H9 (cell line): ENCODE measurements at regions not wholly inside any gene's neighbourhood (a gene's known extent, or its start where the extent isn't known, plus 50 kb on each side); places are given as distances from the start of the nearest gene placed in this dataset.

Experiments
- DNase-seq: peaks from one replicate; pipeline ENCODE4 v3.0.0-alpha.2; 2017
- H2AFZ ChIP-seq: one replicate; pipeline ENCODE4 v1.6.1; 2013; ENCODE audit warnings: mild to moderate bottlenecking, low read length, control low read depth, moderate library complexity
- H2AK5ac ChIP-seq: 2 replicates; pipeline ENCODE4 v1.6.1; 2013; ENCODE audit warnings: low read length, control low read depth, mixed read lengths; ENCODE audit not compliant: insufficient read length
- H2BK120ac ChIP-seq: one replicate; pipeline ENCODE4 v1.6.1; 2013; ENCODE audit warnings: low read depth, mild to moderate bottlenecking, low read length, control low read depth, inconsistent platforms; ENCODE audit not compliant: poor library complexity, severe bottlenecking
- H2BK12ac ChIP-seq: 2 replicates; pipeline ENCODE4 v1.6.1; 2013; ENCODE audit warnings: low read length, control low read depth, mixed read lengths, low read depth; ENCODE audit not compliant: insufficient read length
- H2BK15ac ChIP-seq: 2 replicates; pipeline ENCODE4 v1.6.1; 2013; ENCODE audit warnings: low read depth, low read length, control low read depth
- H2BK20ac ChIP-seq: one replicate; pipeline ENCODE4 v1.6.1; 2013; ENCODE audit warnings: low read depth, mild to moderate bottlenecking, low read length, control low read depth, inconsistent platforms; ENCODE audit not compliant: poor library complexity, severe bottlenecking
- H2BK5ac ChIP-seq: 2 replicates; pipeline ENCODE4 v1.6.1; 2013; ENCODE audit warnings: low read length, control low read depth, mixed read lengths; ENCODE audit not compliant: insufficient read length
- H3K14ac ChIP-seq: 2 replicates; pipeline ENCODE4 v1.6.1; 2013; ENCODE audit warnings: low read length, control low read depth; ENCODE audit not compliant: insufficient read depth
- H3K18ac ChIP-seq: 2 replicates; pipeline ENCODE4 v1.6.1; 2013; ENCODE audit warnings: low read depth, mild to moderate bottlenecking, mixed read lengths, low read length, control low read depth; ENCODE audit not compliant: insufficient read length
- H3K23ac ChIP-seq: 2 replicates; pipeline ENCODE4 v1.6.1; 2013; ENCODE audit warnings: low read length, control low read depth, mixed read lengths, low read depth; ENCODE audit not compliant: insufficient read length
- H3K23me2 ChIP-seq: 2 replicates; pipeline ENCODE4 v1.6.1; 2013; ENCODE audit warnings: low read depth, mild to moderate bottlenecking, mixed read lengths, low read length, control low read depth; ENCODE audit not compliant: insufficient read length, poor library complexity, severe bottlenecking
- H3K27ac ChIP-seq: 2 replicates; pipeline ENCODE4 v1.5.1; 2013; ENCODE audit warnings: low read length, control low read depth, mixed read lengths, low read depth; ENCODE audit not compliant: insufficient read length
- H3K27me3 ChIP-seq: 2 replicates; pipeline ENCODE4 v1.6.1; 2013; ENCODE audit warnings: low read length, control low read depth, inconsistent platforms; ENCODE audit not compliant: insufficient read depth
- H3K4ac ChIP-seq: 2 replicates; pipeline ENCODE4 v1.6.1; 2013; ENCODE audit warnings: low read depth, mild to moderate bottlenecking, control low read depth, inconsistent platforms, low read length, moderate library complexity
- H3K4me1 ChIP-seq: 2 replicates; pipeline ENCODE4 v1.6.1; 2013; ENCODE audit warnings: low read length, control low read depth, inconsistent platforms; ENCODE audit not compliant: insufficient read depth
- H3K4me2 ChIP-seq: 2 replicates; pipeline ENCODE4 v1.6.1; 2013; ENCODE audit warnings: low read length, control low read depth, mixed read lengths; ENCODE audit not compliant: insufficient read length, insufficient read depth
- H3K56ac ChIP-seq: 2 replicates; pipeline ENCODE4 v1.6.1; 2013; ENCODE audit warnings: low read depth, mild to moderate bottlenecking, mixed read lengths, low read length, control low read depth; ENCODE audit not compliant: insufficient read length
- H3K79me1 ChIP-seq: 2 replicates; pipeline ENCODE4 v1.6.1; 2013; ENCODE audit warnings: low read depth, mild to moderate bottlenecking, moderate library complexity, low read length, control low read depth, inconsistent platforms; ENCODE audit not compliant: insufficient read depth, poor library complexity, severe bottlenecking
- H3K79me2 ChIP-seq: 2 replicates; pipeline ENCODE4 v1.6.1; 2013; ENCODE audit warnings: low read length, control low read depth, inconsistent platforms; ENCODE audit not compliant: insufficient read depth
- H3K9ac ChIP-seq: 2 replicates; pipeline ENCODE4 v1.6.1; 2013; ENCODE audit warnings: low read length, control low read depth, mixed read lengths; ENCODE audit not compliant: insufficient read length; ENCODE audit errors: extremely low read depth
- H3K9me3 ChIP-seq: one replicate; pipeline ENCODE4 v1.6.1; 2013; ENCODE audit warnings: low read depth, low read length, inconsistent platforms; ENCODE audit not compliant: control insufficient read depth
- H3T11ph ChIP-seq: one replicate; pipeline ENCODE4 v1.6.1; 2013; ENCODE audit warnings: mild to moderate bottlenecking, low read length, control low read depth, inconsistent platforms
- H4K20me1 ChIP-seq: one replicate; pipeline ENCODE4 v1.6.1; 2013; ENCODE audit not compliant: control insufficient read depth, insufficient read length, insufficient read depth
- H4K5ac ChIP-seq: 2 replicates; pipeline ENCODE4 v1.6.1; 2013; ENCODE audit warnings: low read depth, mild to moderate bottlenecking, mixed read lengths, low read length, control low read depth; ENCODE audit not compliant: insufficient read length
- H4K8ac ChIP-seq: replicated peaks from 2 replicates; pipeline ENCODE4 v1.6.1; 2013; ENCODE audit warnings: low read length, control low read depth, mixed read lengths, low read depth; ENCODE audit not compliant: insufficient read length
- H4K91ac ChIP-seq: 2 replicates; pipeline ENCODE4 v1.6.1; 2013; ENCODE audit warnings: low read depth, mild to moderate bottlenecking, moderate library complexity, mixed read lengths, low read length, control low read depth; ENCODE audit not compliant: insufficient read length
- H3K27ac Mint-ChIP-seq, 3 experiments: 2 replicates in 2 of 3; 3 replicates in 1 of 3; pipeline ENCODE4 v1.8.0; 2020 to 2021; ENCODE audit warnings: mixed read lengths in 3 of 3, mild to moderate bottlenecking in 1 of 3, moderate library complexity in 1 of 3
- H3K27me3 Mint-ChIP-seq: 2 replicates; pipeline ENCODE4 v1.8.0; 2021; ENCODE audit warnings: low read depth, mild to moderate bottlenecking, moderate library complexity, mixed read lengths
- H3K36me3 Mint-ChIP-seq, 3 experiments: 2 replicates in 2 of 3; 3 replicates in 1 of 3; pipeline ENCODE4 v1.8.0; 2020 to 2021; ENCODE audit warnings: low read depth in 3 of 3, mixed read lengths in 3 of 3; ENCODE audit not compliant: insufficient read depth in 1 of 3
- H3K4me1 Mint-ChIP-seq, 2 experiments: 2 replicates each; pipeline ENCODE4 v1.8.0; 2020; ENCODE audit warnings: mixed read lengths in 2 of 2
- H3K4me3 Mint-ChIP-seq, 2 experiments: 2 replicates in 1 of 2; 3 replicates in 1 of 2; pipeline ENCODE4 v1.8.0; 2020 to 2021; ENCODE audit warnings: mild to moderate bottlenecking in 2 of 2, mixed read lengths in 2 of 2, moderate library complexity in 1 of 2
- H3K9me3 Mint-ChIP-seq, 2 experiments: 2 replicates in 1 of 2; 3 replicates in 1 of 2; pipeline ENCODE4 v1.8.0; 2020; ENCODE audit warnings: mild to moderate bottlenecking in 2 of 2, mixed read lengths in 2 of 2, moderate library complexity in 1 of 2
- CTCF ChIP-seq: fragments of 200-600 bp; sonication (generic); conservative IDR thresholded peaks from 3 replicates; pipeline ENCODE4 v1.8.0; 2021; ENCODE audit warnings: antibody characterized with exemption, mild to moderate bottlenecking
- WGBS: extraction: QIAGEN DNeasy Blood & Tissue Kit; methylation state at CpG from one replicate; pipeline ENCODE4 v1.1.7; 2013; ENCODE audit warnings: missing lambda C conversion rate, low lambda C conversion rate, mixed read lengths; ENCODE audit not compliant: insufficient read length; ENCODE audit errors: extremely low coverage; 5-methylcytosine and 5-hydroxymethylcytosine counted together

GRCh38 chr7:69189406-69189805 lies 408.9 kb upstream of the AUTS2 start:
- no peak overlapping the region for H4K5ac ChIP-seq
- no peak overlapping the region for H3K23ac ChIP-seq
- no peak for DNase-seq
- no peak overlapping the region for H3K27ac Mint-ChIP-seq
- H3T11ph ChIP-seq: no peak overlapping the region
- H3K79me1 ChIP-seq: no peaks in the 10 kb centered on the region
- H3K27ac ChIP-seq: no peak overlapping the region
- no peaks in the 10 kb centered on the region; a peak in 1 of 7 replicates for H3K36me3 Mint-ChIP-seq
- no peak overlapping the region for H3K56ac ChIP-seq
- no peak overlapping the region for H2BK15ac ChIP-seq
- H4K91ac ChIP-seq: no peak overlapping the region
- H3K9ac ChIP-seq: no peak overlapping the region
- H2BK20ac ChIP-seq: no peak overlapping the region
- H2AK5ac ChIP-seq: no peak overlapping the region
- H3K4ac ChIP-seq: no peak overlapping the region
- no peaks in the 10 kb centered on the region for H4K20me1 ChIP-seq
- H2BK5ac ChIP-seq: no peak overlapping the region
- H2AFZ ChIP-seq: no peak overlapping the region
- no peak for TF ChIP-seq CTCF
- H3K18ac ChIP-seq: no peak overlapping the region
- no peaks in the 10 kb centered on the region for H3K23me2 ChIP-seq
- H3K79me2 ChIP-seq: no peaks in the 10 kb centered on the region
- H2BK12ac ChIP-seq: no peak overlapping the region
- H4K8ac ChIP-seq: no peak overlapping the region
- H3K4me2 ChIP-seq: no peak overlapping the region
- WGBS: no CpG with 5 or more reads among the region's 3 CpGs
- peaks cover 3% of the 10 kb centered on the region for H3K27me3 Mint-ChIP-seq
- H3K9me3 Mint-ChIP-seq: peaks cover 0 to 3% of the 10 kb centered on the region in 2 experiments; a peak in 2 of 5 replicates
- H3K27me3 ChIP-seq: no peaks in the 10 kb centered on the region
- no peaks in the 10 kb centered on the region for H3K4me1 ChIP-seq
- no peak overlapping the region for H3K4me3 Mint-ChIP-seq
- no peaks in the 10 kb centered on the region for H3K4me1 Mint-ChIP-seq
- H3K9me3 ChIP-seq: no peaks in the 10 kb centered on the region
- no peak overlapping the region for H3K14ac ChIP-seq
- no peak overlapping the region for H2BK120ac ChIP-seq
